ENCODE measurements at regions not wholly inside any gene's neighbourhood (a gene's known extent, or its start where the extent isn't known, plus 50 kb on each side); places are given as distances from the start of the nearest gene placed in this dataset.
"Not testable (repeated sequence)": the region's sequence is repeated elsewhere in the genome, so short reads cannot be mapped to it uniquely, and the experiment has no call there.

GRCh38 chr7:52541198-52541765, 494.2 kb upstream of the POM121L12 start:
- H3K27me3 ChIP-seq (ENCODE audit: control insufficient read depth, insufficient read depth, low read length); H3K4me1 ChIP-seq (ENCODE audit: control insufficient read depth, insufficient read depth, low read length): not testable (repeated sequence)
- WGBS (ENCODE audit: insufficient coverage) = 30% methylated on average over 1 of the region's 5 CpGs

DNA sequence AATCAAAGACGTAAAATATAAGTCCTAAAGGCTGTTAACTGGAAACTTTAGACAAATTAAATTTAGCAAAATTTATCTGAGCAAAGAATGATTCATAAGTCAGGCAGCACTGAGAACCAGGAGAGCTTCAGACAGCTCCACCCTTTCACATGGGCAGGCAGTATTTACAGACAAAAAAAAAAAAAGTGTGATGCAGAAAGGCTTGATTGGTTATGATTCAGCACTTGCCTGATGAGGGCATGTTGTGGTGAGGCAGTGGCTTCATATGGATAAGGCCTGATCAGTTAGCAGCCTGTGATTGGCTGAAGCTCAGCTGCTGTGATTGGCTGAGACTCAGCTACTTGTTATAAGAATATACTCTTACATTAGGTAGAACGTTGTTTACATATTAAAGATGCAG, 495.4 kb upstream of the POM121L12 start:
- H3K4me1 ChIP-seq (ENCODE audit: control insufficient read depth, insufficient read depth, low read length) = no peaks in the 10 kb centered on the region
- no peaks in the 10 kb centered on the region for H3K9me3 ChIP-seq (ENCODE audit: control insufficient read depth, insufficient read depth, low read length)
- WGBS (ENCODE audit: insufficient coverage) = no CpG with 5 or more reads among the region's 2 CpGs
- no peaks in the 10 kb centered on the region for H3K36me3 ChIP-seq (ENCODE audit: control insufficient read depth, insufficient read depth, low read length)
- H3K4me3 ChIP-seq (ENCODE audit: low read depth, low read length) = no peak overlapping the region
- DNase-seq (ENCODE audit: low read depth in 4 of 6, low spot score in 6 of 6) = no peak
- H3K27ac ChIP-seq (ENCODE audit: low read depth, low read length) = no peak overlapping the region
- H3K27me3 ChIP-seq (ENCODE audit: control insufficient read depth, insufficient read depth, low read length) = no peaks in the 10 kb centered on the region

More at GRCh38 chr7:52541198-52541765, 494.2 kb upstream of the POM121L12 start:
- H3K9me3 ChIP-seq (ENCODE audit: control insufficient read depth, insufficient read depth, low read length); H3K4me3 ChIP-seq (ENCODE audit: low read depth, low read length); H3K27ac ChIP-seq (ENCODE audit: low read depth, low read length); H3K36me3 ChIP-seq (ENCODE audit: control insufficient read depth, insufficient read depth, low read length); DNase-seq (ENCODE audit: low read depth in 4 of 6, low spot score in 6 of 6): not testable (repeated sequence)

GRCh38 chr7:52539414-52539813, 496.0 kb upstream of the POM121L12 start:
- H3K27me3 ChIP-seq (ENCODE audit: control insufficient read depth, insufficient read depth, low read length) = no peaks in the 10 kb centered on the region
- DNase-seq (ENCODE audit: low read depth in 4 of 6, low spot score in 6 of 6) = no peak
- 83% methylated on average over 2 of the region's 3 CpGs for WGBS (ENCODE audit: insufficient coverage)

GRCh38 chr7:52537051-52537450, 498.4 kb upstream of the POM121L12 start:
- DNase-seq (ENCODE audit: low read depth in 4 of 6, low spot score in 6 of 6) = peak in 1 of 6 donors; percentile 32
- H3K4me1 ChIP-seq (ENCODE audit: control insufficient read depth, insufficient read depth, low read length) = no peaks in the 10 kb centered on the region
- peaks cover 1% of the 10 kb centered on the region for H3K9me3 ChIP-seq (ENCODE audit: control insufficient read depth, insufficient read depth, low read length)
- no peaks in the 10 kb centered on the region for H3K27me3 ChIP-seq (ENCODE audit: control insufficient read depth, insufficient read depth, low read length)
- H3K27ac ChIP-seq (ENCODE audit: low read depth, low read length) = no peak overlapping the region
- 75% methylated on average over 2 of the region's 4 CpGs for WGBS (ENCODE audit: insufficient coverage)
- no peak overlapping the region for H3K4me3 ChIP-seq (ENCODE audit: low read depth, low read length)
- H3K36me3 ChIP-seq (ENCODE audit: control insufficient read depth, insufficient read depth, low read length) = no peaks in the 10 kb centered on the region

More at GRCh38 chr7:52539414-52539813, 496.0 kb upstream of the POM121L12 start:
- Histone ChIP-seq H3K36me3 (ENCODE audit: control insufficient read depth, insufficient read depth, low read length) (no peaks in the 10 kb centered on the region), H3K9me3 (ENCODE audit: control insufficient read depth, insufficient read depth, low read length) (no peaks in the 10 kb centered on the region), H3K27ac (ENCODE audit: low read depth, low read length) (no peak overlapping the region), H3K4me1 (ENCODE audit: control insufficient read depth, insufficient read depth, low read length) (no peaks in the 10 kb centered on the region), H3K4me3 (ENCODE audit: low read depth, low read length) (no peak overlapping the region)

DNA sequence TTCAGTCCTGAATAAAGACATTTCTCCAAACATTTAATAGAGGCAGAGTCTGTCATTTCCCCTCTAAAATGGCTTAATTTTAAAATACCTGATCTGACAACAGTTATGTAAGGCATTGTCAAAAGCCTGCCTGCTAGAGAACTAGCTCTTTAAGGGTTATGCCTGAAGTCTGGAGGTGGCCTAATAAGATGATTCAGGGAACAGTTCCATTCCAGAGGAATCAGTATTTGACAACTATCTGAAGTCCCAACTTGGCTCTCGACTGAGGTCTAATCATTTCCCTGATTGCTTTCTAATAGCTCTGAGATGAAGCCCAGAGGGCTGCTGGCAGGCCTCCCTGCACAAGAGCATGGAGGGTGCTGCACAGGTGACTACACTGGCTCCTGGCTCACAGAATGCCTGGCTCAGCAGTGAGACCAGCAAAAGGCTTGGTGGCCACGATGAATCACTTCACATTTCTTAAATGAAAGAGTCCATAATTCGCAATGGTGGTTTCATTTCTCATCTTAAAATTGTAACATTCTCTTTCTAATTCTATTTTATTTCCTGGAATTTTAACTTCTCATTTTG, 509.6 kb upstream of the POM121L12 start:
- Histone ChIP-seq H3K36me3 (ENCODE audit: control insufficient read depth, insufficient read depth, low read length) (no peaks in the 10 kb centered on the region), H3K9me3 (ENCODE audit: control insufficient read depth, insufficient read depth, low read length) (no peaks in the 10 kb centered on the region), H3K4me1 (ENCODE audit: control insufficient read depth, insufficient read depth, low read length) (no peaks in the 10 kb centered on the region), H3K4me3 (ENCODE audit: low read depth, low read length) (no peak overlapping the region), H3K27ac (ENCODE audit: low read depth, low read length) (no peak overlapping the region), H3K27me3 (ENCODE audit: control insufficient read depth, insufficient read depth, low read length) (no peaks in the 10 kb centered on the region)
- WGBS (ENCODE audit: insufficient coverage) = 83% methylated on average over 1 of the region's 3 CpGs
- no peak for DNase-seq (ENCODE audit: low read depth in 4 of 6, low spot score in 6 of 6)

GRCh38 chr7:52518869-52519268, 516.6 kb upstream of the POM121L12 start:
- Histone ChIP-seq H3K9me3 (ENCODE audit: control insufficient read depth, insufficient read depth, low read length) (peaks cover 1% of the 10 kb centered on the region), H3K36me3 (ENCODE audit: control insufficient read depth, insufficient read depth, low read length) (no peaks in the 10 kb centered on the region), H3K27ac (ENCODE audit: low read depth, low read length) (no peak overlapping the region), H3K4me1 (ENCODE audit: control insufficient read depth, insufficient read depth, low read length) (no peaks in the 10 kb centered on the region), H3K4me3 (ENCODE audit: low read depth, low read length) (no peak overlapping the region), H3K27me3 (ENCODE audit: control insufficient read depth, insufficient read depth, low read length) (no peaks in the 10 kb centered on the region)
- no peak for DNase-seq (ENCODE audit: low read depth in 4 of 6, low spot score in 6 of 6)
- WGBS (ENCODE audit: insufficient coverage) = 100% methylated on average over 1 of the region's 1 CpG

DNA sequence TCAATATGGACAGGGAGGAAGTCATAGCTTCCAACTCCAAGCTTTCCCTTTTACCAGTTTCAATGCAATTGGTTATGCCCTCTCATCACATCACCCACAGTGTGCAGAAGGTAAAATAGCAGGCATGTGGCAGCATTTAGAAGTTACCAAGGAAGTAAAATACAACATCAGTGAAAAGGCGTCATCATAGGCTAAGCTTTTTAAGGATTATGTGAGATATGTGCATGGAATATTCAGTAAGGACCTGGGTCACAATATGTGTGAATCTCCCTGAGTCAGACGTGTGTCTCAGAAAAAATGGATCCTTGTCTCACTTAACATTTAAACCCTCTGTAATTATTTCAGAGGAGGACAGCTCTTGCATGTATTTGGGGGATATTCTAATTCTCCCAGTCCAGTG, 522.8 kb upstream of the POM121L12 start:
- WGBS (ENCODE audit: insufficient coverage) = 75% methylated on average over 1 of the region's 2 CpGs
- no peak overlapping the region for H3K27ac ChIP-seq (ENCODE audit: low read depth, low read length)

DNA sequence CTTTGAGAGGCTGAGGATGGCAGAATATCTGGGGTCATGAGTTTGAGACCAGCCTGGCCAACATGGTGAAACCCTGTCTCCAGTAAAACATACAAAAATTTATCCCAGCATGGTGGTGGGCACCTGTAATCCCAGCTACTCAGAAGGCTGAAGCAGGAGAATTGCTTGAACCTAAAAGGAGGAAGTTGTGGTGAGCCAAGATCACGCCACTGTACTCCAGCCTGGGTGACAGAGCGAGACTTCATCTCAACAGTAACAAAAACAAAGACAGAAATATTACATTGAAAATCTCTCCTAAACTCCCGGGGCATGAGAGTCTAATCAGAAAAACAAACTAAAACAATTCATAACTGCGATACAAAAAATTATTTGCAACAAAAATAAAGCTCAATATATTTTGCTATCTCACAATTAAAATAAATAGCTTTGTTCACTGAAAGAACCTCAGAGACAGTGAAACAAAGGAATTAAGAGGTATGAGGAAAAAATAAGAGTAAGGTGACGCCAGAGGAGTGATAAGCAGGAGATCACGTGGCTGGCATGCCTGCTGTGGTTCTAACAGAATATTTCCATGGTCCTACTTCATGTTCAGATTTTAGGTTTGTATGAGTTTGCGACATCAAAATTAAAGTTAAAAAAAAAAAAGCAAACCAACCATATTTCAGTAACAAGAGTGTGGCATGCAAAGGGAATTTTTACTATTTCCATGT, 527.7 kb upstream of the POM121L12 start:
- no peak overlapping the region for H3K4me3 ChIP-seq (ENCODE audit: low read depth, low read length)
- H3K4me1 ChIP-seq (ENCODE audit: control insufficient read depth, insufficient read depth, low read length) = no peaks in the 10 kb centered on the region
- WGBS (ENCODE audit: insufficient coverage) = 100% methylated on average over 1 of the region's 7 CpGs
- DNase-seq (ENCODE audit: low read depth in 4 of 6, low spot score in 6 of 6) = no peak
- H3K27me3 ChIP-seq (ENCODE audit: control insufficient read depth, insufficient read depth, low read length) = no peaks in the 10 kb centered on the region
- H3K9me3 ChIP-seq (ENCODE audit: control insufficient read depth, insufficient read depth, low read length) = no peaks in the 10 kb centered on the region
- H3K27ac ChIP-seq (ENCODE audit: low read depth, low read length) = no peak overlapping the region
- no peaks in the 10 kb centered on the region for H3K36me3 ChIP-seq (ENCODE audit: control insufficient read depth, insufficient read depth, low read length)

More for the DNA sequence above, 522.8 kb upstream of the POM121L12 start:
- no peak overlapping the region for H3K4me3 ChIP-seq (ENCODE audit: low read depth, low read length)
- H3K9me3 ChIP-seq (ENCODE audit: control insufficient read depth, insufficient read depth, low read length) = no peaks in the 10 kb centered on the region
- no peaks in the 10 kb centered on the region for H3K4me1 ChIP-seq (ENCODE audit: control insufficient read depth, insufficient read depth, low read length)
- H3K36me3 ChIP-seq (ENCODE audit: control insufficient read depth, insufficient read depth, low read length) = no peaks in the 10 kb centered on the region
- DNase-seq (ENCODE audit: low read depth in 4 of 6, low spot score in 6 of 6) = no peak
- H3K27me3 ChIP-seq (ENCODE audit: control insufficient read depth, insufficient read depth, low read length) = no peaks in the 10 kb centered on the region

- Histone ChIP-seq H3K36me3 (ENCODE audit: control insufficient read depth, insufficient read depth, low read length) (no peaks in the 10 kb centered on the region), H3K27ac (ENCODE audit: low read depth, low read length) (no peak overlapping the region), H3K27me3 (ENCODE audit: control insufficient read depth, insufficient read depth, low read length) (no peaks in the 10 kb centered on the region), H3K4me1 (ENCODE audit: control insufficient read depth, insufficient read depth, low read length) (no peaks in the 10 kb centered on the region), H3K9me3 (ENCODE audit: control insufficient read depth, insufficient read depth, low read length) (no peaks in the 10 kb centered on the region), H3K4me3 (ENCODE audit: low read depth, low read length) (no peak overlapping the region)
- DNase-seq (ENCODE audit: low read depth in 4 of 6, low spot score in 6 of 6) = peak in 1 of 6 donors; percentile 25
- WGBS (ENCODE audit: insufficient coverage) = no CpG with 5 or more reads among the region's 2 CpGs
These were observed 529.1 kb upstream of the POM121L12 start for GRCh38 chr7:52506325-52506724.

DNA sequence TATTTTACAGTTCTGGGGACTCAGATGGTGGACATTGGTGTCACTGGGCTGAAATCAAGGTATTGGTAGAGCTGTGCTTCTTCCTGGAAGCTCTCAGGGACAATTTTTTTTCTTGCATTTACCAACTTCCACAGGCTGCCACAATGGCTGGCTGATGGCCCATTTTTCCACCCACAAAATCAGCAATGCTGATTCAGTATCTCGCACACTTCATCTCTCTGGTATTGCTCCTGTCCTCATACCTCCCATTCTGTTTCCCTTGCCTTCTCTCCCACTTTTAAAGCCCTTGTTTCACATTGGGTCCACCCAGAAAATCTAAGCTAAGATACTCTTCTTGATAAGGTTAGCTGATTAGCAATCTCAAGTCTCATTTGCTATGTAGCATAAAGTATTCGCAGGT, 530.9 kb upstream of the POM121L12 start:
- H3K27me3 ChIP-seq (ENCODE audit: control insufficient read depth, insufficient read depth, low read length) = no peaks in the 10 kb centered on the region
- no peaks in the 10 kb centered on the region for H3K4me1 ChIP-seq (ENCODE audit: control insufficient read depth, insufficient read depth, low read length)
- no peak overlapping the region for H3K4me3 ChIP-seq (ENCODE audit: low read depth, low read length)
- H3K9me3 ChIP-seq (ENCODE audit: control insufficient read depth, insufficient read depth, low read length) = no peaks in the 10 kb centered on the region
- H3K27ac ChIP-seq (ENCODE audit: low read depth, low read length) = no peak overlapping the region
- no peaks in the 10 kb centered on the region for H3K36me3 ChIP-seq (ENCODE audit: control insufficient read depth, insufficient read depth, low read length)
- WGBS (ENCODE audit: insufficient coverage) = 60% methylated on average over 1 of the region's 2 CpGs
- DNase-seq (ENCODE audit: low read depth in 4 of 6, low spot score in 6 of 6) = no peak

Data from spinal cord (tissue), 9 donors.